OCI-LY1 (cell line): ENCODE measurements at regions not wholly inside any gene's neighbourhood (a gene's known extent, or its start where the extent isn't known, plus 50 kb on each side); places are given as distances from the start of the nearest gene placed in this dataset.

Experiments
- CTCF ChIP-seq: fragments of 200-600 bp; sonication (generic), shearing (Covaris generic); IDR thresholded peaks from 2 replicates; pipeline ENCODE4 v1.5.1; 2017; ENCODE audit warnings: mild to moderate bottlenecking, antibody characterized with exemption, low read length, moderate library complexity, mixed read lengths
- EZH2 ChIP-seq: fragments of 200-600 bp; sonication (generic), shearing (Covaris generic); IDR thresholded peaks from 2 replicates; pipeline ENCODE4 v1.8.0; 2017; ENCODE audit warnings: borderline replicate concordance, mixed run types, mild to moderate bottlenecking, antibody characterized with exemption, low read length, moderate library complexity, mixed read lengths

- TF ChIP-seq CTCF (no peak), EZH2 (no peak)
Observed at GRCh38 chr18:61736133-61736532, 156.7 kb downstream of the RNF152 start.
